Naive B cell (primary cell): ENCODE measurements at regions not wholly inside any gene's neighbourhood (a gene's known extent, or its start where the extent isn't known, plus 50 kb on each side); places are given as distances from the start of the nearest gene placed in this dataset.
"Not testable (repeated sequence)": the region's sequence is repeated elsewhere in the genome, so short reads cannot be mapped to it uniquely, and the experiment has no call there.

Experiments used
- ATAC-seq, 2 donors: fragments of 150-1000 bp; cut with Tn5 transposase; 2 replicates each; pipeline ENCODE4 v1.10.0; 2021; ENCODE audit warnings: low read depth in 2 of 2, mild to moderate bottlenecking in 2 of 2, moderate library complexity in 2 of 2
- DNase-seq: peaks from one replicate; pipeline ENCODE4 v3.0.0; 2022
- H3K27ac Mint-ChIP-seq, 6 donors: one replicate each; pipeline ENCODE4 v1.8.0; 2020 to 2022; ENCODE audit warnings: mild to moderate bottlenecking in 6 of 6, mixed read lengths in 6 of 6, moderate library complexity in 5 of 6, inconsistent platforms in 2 of 6
- H3K27me3 Mint-ChIP-seq, 3 donors: one replicate each; pipeline ENCODE4 v1.8.0; 2021 to 2022; ENCODE audit warnings: mixed read lengths in 3 of 3, mild to moderate bottlenecking in 1 of 3
- H3K36me3 Mint-ChIP-seq, 2 donors: one replicate each; pipeline ENCODE4 v1.8.0; 2020 to 2022; ENCODE audit warnings: mixed read lengths in 2 of 2, inconsistent platforms in 1 of 2, mild to moderate bottlenecking in 1 of 2
- H3K4me1 Mint-ChIP-seq, 3 donors: one replicate each; pipeline ENCODE4 v1.8.0; 2020 to 2022; ENCODE audit warnings: mixed read lengths in 3 of 3, inconsistent platforms in 1 of 3, mild to moderate bottlenecking in 1 of 3, moderate library complexity in 1 of 3
- H3K4me3 Mint-ChIP-seq, 8 donors: one replicate each; pipeline ENCODE4 v1.8.0; 2020 to 2022; ENCODE audit warnings: mild to moderate bottlenecking in 8 of 8, mixed read lengths in 8 of 8, moderate library complexity in 8 of 8, inconsistent platforms in 2 of 8
- H3K9me3 Mint-ChIP-seq, 7 donors: one replicate each; pipeline ENCODE4 v1.8.0; 2020 to 2022; ENCODE audit warnings: mixed read lengths in 7 of 7, mild to moderate bottlenecking in 5 of 7, inconsistent platforms in 2 of 7, moderate library complexity in 1 of 7

DNA sequence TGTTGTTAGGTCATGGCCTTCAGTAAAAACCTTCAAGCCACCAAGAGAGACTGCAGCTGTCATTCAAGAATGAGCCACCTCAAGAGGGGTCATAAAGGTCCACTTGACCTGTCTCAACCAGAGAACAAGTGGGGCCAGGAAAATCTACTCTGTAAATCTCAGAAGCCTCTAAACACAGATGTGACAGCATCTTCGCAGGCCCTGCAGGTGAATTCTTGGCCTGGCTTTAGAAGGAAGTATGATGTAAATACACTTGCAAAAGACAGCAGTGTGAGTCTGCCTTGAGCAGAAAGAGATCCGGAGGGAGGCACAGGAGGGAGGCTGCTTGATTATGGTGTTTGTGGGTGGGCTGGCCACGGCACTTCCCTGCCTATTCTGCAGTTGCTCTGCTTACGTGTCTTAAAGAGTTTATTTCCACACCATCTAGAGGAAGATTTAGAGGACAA is 1082.9 kb downstream of the UQCRFS1 start:
- Mint-ChIP-seq H3K27me3 (no peaks in the 10 kb centered on the region), H3K9me3 (peaks cover 0 to 10% (median 7%) of the 10 kb centered on the region in 7 donors), H3K4me3 (no peak overlapping the region), H3K36me3 (no peaks in the 10 kb centered on the region), H3K4me1 (no peaks in the 10 kb centered on the region), H3K27ac (no peak overlapping the region)
- ATAC-seq (no peak), DNase-seq (no peak)

DNA sequence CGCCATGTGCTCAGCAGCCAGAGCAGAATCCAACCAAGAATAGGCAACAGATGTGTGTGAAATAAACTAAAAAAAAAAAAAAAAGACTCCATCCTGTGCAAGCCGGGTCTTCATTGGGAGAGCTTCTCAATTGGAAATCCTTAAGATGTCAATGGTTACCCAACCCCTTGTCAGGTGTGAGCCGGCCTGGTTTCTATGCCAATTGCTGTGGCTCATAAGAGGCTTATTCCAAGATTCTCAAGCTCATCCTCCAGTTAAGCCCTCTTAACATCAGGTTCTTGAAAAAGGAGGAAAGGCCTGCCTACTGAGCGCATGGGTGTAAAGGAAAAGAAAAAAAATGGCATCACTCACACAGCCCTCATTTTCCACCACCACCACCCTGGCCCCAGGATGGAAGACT is 1084.6 kb downstream of the UQCRFS1 start:
- peaks cover 1 to 12% (median 9%) of the 10 kb centered on the region in 7 donors for H3K9me3 Mint-ChIP-seq
- no peak overlapping the region for H3K27ac Mint-ChIP-seq
- ATAC-seq, result no peak
- no peak overlapping the region for H3K4me3 Mint-ChIP-seq
- DNase-seq, result no peak
- H3K4me1 Mint-ChIP-seq, result no peaks in the 10 kb centered on the region
- no peaks in the 10 kb centered on the region for H3K27me3 Mint-ChIP-seq
- no peaks in the 10 kb centered on the region for H3K36me3 Mint-ChIP-seq

DNA sequence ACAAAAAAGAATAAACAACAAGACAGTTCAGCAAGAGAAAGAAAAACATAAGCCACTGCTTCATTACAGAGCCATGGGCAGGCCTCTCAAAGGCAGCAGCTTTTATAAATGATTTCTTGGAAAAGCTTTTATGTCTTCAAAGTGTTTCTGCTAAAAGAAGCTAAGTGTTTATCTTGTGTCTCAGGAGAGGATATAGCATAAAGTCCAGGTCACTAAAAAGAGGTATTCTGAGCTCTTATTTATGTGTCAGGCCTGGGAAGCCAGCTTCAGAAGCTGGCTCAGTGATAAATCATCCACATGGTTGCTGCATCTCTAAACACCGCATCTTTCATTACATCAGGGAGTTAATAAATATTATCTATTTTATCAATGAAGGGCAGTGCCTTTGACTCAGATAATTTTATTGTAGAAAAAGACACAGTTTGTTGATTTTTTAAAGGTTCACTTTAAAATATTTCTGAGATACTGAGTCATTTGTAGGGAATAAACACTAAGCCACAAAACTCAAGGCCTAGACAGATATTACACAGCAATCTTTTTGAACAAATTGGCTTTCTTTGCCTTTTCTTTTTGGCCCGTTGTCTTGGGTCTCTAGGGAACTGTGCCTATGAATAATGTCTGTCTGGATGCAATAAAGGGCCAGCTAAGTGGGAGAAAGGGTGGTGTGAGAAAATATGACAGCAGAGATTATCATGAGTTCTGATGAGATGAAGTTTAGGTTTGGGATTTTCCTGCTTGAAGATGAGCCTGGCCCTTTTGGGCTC is 1086.6 kb downstream of the UQCRFS1 start:
- DNase-seq (no peak), ATAC-seq (no peak)
- peaks cover 2 to 12% (median 9%) of the 10 kb centered on the region in 7 donors for H3K9me3 Mint-ChIP-seq
- no peak overlapping the region for H3K4me3 Mint-ChIP-seq
- H3K27ac Mint-ChIP-seq, result no peak overlapping the region
- H3K27me3 Mint-ChIP-seq, result no peaks in the 10 kb centered on the region
- H3K36me3 Mint-ChIP-seq, result no peaks in the 10 kb centered on the region
- H3K4me1 Mint-ChIP-seq, result no peaks in the 10 kb centered on the region

DNA sequence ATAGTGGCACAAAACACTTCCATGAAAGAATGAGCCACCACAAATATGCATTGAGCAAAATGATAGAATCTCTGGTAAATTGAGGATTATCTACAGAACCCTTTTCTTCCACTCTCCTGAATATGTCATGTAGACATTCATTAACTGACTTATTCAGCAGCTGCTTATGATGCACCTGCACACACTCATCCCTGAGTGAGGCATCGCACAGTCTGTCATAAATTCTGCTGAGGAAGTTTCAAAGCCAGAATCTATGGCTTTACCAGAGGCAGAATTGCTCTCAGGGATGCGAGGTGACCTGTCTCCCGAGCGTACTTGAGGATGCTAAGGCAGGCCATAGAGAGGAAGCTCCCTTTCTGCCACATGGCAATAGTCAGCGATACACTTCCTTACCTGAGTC is 1090.2 kb downstream of the UQCRFS1 start:
- ATAC-seq, result no peak
- peaks cover 2 to 6% (median 5%) of the 10 kb centered on the region in 7 donors for H3K9me3 Mint-ChIP-seq
- no peak for DNase-seq
- no peak overlapping the region for H3K4me3 Mint-ChIP-seq
- no peak overlapping the region for H3K27ac Mint-ChIP-seq
- no peaks in the 10 kb centered on the region for H3K36me3 Mint-ChIP-seq
- H3K4me1 Mint-ChIP-seq, result no peaks in the 10 kb centered on the region
- H3K27me3 Mint-ChIP-seq, result no peaks in the 10 kb centered on the region

DNA sequence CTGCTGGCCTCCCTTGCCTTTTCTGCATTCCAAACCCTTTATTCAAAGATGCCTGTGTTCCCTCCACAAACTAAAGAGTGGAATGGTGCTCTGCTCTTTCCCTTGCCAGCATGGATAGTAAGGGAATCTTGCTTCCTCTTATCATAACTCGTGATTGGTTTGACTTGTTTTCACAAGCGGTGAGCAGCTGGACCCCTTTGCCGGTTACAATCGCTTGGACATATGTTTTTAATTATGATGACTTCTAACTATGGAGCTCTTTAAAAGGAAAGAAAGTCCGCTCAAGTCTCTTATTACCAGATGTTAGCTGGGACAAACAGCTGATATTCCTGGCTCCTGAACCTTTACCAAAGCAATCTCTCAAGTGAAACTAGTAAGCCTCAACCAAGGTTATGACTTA is 1094.7 kb downstream of the UQCRFS1 start:
- Mint-ChIP-seq H3K4me3 (no peak overlapping the region), H3K27ac (no peak overlapping the region), H3K27me3 (no peaks in the 10 kb centered on the region), H3K36me3 (peaks cover 0 to 8% of the 10 kb centered on the region in 2 donors), H3K4me1 (no peaks in the 10 kb centered on the region), H3K9me3 (peaks cover 0 to 17% (median 9%) of the 10 kb centered on the region in 7 donors)
- ATAC-seq (no peak), DNase-seq (no peak)

DNA sequence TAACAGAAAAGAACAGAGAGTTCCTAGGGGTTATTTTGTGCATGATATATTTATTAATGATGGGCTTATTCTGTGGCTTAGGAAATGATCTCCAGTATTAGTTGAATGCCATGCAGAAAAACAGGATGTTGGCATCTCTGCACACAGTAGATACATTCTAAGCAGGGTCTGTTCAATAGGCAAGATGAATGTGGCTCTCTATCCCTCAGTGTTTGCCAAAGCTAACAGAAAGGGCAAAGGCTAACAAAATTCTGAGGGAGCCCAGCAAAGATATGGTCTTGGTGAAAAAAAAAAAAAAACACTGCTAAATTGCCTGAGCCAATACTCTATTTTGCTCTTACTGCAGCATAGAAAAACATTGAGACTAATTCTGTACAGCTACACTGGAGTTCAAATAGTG is 1095.8 kb downstream of the UQCRFS1 start:
- DNase-seq (no peak), ATAC-seq (no peak)
- Mint-ChIP-seq H3K27ac (no peak overlapping the region), H3K27me3 (no peaks in the 10 kb centered on the region), H3K4me3 (no peak overlapping the region), H3K36me3 (peaks cover 0 to 10% of the 10 kb centered on the region in 2 donors), H3K4me1 (no peaks in the 10 kb centered on the region), H3K9me3 (peaks cover 0 to 21% (median 9%) of the 10 kb centered on the region in 7 donors)

DNA sequence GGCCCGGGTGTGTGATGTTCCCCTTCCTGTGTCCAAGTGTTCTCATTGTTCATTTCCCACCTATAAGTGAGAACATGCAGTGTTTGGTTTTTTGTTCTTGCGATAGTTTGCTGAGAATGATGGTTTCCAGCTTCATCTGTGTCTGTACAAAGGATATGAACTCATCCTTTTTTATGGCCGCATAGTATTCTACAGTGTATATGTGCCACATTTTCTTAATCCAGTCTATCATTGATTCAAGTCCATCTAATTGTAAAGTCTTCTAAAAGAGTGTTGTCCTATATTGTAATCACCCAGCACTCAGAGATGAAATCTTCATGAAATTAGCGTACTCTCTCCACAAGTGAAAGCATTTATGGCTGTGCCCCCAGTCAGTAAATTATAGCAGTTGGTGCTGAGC is 1096.6 kb downstream of the UQCRFS1 start:
- DNase-seq, H3K27me3 Mint-ChIP-seq, H3K4me3 Mint-ChIP-seq, ATAC-seq, H3K27ac Mint-ChIP-seq, H3K4me1 Mint-ChIP-seq: not testable (repeated sequence)
- peaks cover 0 to 10% of the 10 kb centered on the region in 2 donors for H3K36me3 Mint-ChIP-seq
- peaks cover under 1 to 25% (median 13%) of the 10 kb centered on the region in 7 donors for H3K9me3 Mint-ChIP-seq

DNA sequence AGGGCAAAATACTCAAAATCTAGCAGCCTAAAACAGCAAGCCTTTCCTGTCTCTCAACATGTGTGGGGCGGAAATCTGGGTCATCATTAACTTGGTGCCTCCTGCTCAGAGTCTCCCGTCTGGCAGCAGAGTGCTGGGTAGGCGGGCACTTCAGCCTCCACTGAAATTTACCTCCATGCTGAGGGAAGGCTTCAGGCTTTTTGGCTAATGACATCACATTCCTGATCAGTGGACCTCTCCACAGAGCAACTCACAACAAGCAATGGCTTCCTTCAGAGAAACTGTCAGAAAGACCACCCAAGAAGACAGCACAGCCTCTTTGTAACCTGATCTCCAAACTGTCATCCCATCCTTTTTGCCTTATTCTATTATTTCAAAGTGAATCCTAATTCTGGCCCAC is 1109.0 kb downstream of the UQCRFS1 start:
- H3K27me3 Mint-ChIP-seq, result no peaks in the 10 kb centered on the region
- ATAC-seq (no peak), DNase-seq (no peak)
- no peaks in the 10 kb centered on the region for H3K4me1 Mint-ChIP-seq
- H3K36me3 Mint-ChIP-seq, result no peaks in the 10 kb centered on the region
- H3K4me3 Mint-ChIP-seq, result no peak overlapping the region
- peaks cover 0 to 16% (median 4%) of the 10 kb centered on the region in 7 donors for H3K9me3 Mint-ChIP-seq
- H3K27ac Mint-ChIP-seq, result no peak overlapping the region

DNA sequence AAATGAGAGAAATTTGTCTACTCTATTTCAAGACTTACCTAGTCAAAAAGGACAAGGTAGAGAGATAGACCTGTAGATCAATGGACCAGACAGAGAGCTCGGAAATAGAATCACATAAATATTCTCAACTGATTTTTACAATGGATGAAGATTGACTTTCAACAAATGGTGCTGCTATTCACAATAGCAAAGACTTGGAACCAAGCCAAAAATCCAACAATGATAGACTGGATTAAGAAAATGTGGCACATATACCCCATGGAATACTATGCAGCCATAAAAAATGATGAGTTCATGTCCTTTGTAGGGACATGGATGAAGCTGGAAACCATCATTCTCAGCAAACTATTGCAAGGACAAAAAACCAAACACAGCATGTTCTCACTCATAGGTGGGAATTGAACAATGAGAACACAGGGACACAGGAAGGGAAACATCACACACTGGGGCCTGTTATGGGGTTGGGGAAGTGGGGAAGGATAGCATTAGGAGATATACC is 1128.2 kb downstream of the UQCRFS1 start:
- not testable (repeated sequence) for H3K27me3 Mint-ChIP-seq, H3K4me3 Mint-ChIP-seq, H3K36me3 Mint-ChIP-seq, H3K27ac Mint-ChIP-seq, H3K4me1 Mint-ChIP-seq, DNase-seq, ATAC-seq
- peaks cover 3 to 21% (median 11%) of the 10 kb centered on the region in 7 donors for H3K9me3 Mint-ChIP-seq

DNA sequence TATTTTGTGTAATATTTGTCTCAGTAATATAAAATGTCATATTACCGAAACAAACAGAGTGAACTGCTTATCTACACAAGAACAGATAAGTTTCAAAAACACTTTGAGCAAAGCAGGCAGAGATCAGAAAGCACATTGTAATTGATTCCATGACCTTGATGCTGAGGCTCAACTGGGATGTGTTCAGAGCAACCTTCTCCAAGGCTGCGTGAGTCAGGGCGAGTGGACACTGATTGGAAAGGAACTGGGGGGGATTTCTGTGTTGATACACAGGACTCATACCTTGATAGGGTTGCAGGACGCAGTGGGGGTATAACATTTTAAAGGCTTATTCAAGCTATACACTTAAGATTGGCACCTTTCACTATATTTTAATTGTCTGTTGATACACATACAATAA is 1136.3 kb downstream of the UQCRFS1 start:
- Mint-ChIP-seq H3K4me3 (no peak overlapping the region), H3K36me3 (no peaks in the 10 kb centered on the region), H3K27me3 (peaks cover 0 to 4% (median 0%) of the 10 kb centered on the region in 3 donors), H3K9me3 (peaks cover 0 to 29% (median 14%) of the 10 kb centered on the region in 7 donors), H3K4me1 (no peaks in the 10 kb centered on the region), H3K27ac (no peak overlapping the region)
- no peak for ATAC-seq
- no peak for DNase-seq

DNA sequence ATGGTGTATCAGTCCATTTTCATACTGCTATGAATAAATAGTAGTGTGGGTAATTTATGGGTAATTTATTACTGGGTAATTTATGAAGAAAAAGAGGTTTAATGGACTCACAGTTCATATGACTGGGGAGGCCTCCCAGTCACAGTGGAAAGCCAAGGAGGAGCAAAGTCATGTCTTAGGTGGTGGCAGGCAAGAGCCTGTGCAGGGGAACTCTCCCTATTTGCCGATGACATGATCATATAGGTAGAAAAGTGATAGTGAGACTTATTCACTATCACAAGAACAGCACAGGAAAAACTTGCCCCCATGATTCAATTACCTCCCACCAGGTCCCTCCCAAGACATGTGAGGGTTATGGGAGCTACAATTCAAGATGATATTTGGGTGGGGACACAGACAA is 1137.7 kb downstream of the UQCRFS1 start:
- peaks cover 4 to 29% (median 13%) of the 10 kb centered on the region in 7 donors for H3K9me3 Mint-ChIP-seq
- H3K36me3 Mint-ChIP-seq, result no peaks in the 10 kb centered on the region
- no peak overlapping the region for H3K27ac Mint-ChIP-seq
- H3K4me1 Mint-ChIP-seq, result no peaks in the 10 kb centered on the region
- DNase-seq (no peak), ATAC-seq (no peak)
- H3K27me3 Mint-ChIP-seq, result peaks cover 0 to 4% (median 0%) of the 10 kb centered on the region in 3 donors
- no peak overlapping the region for H3K4me3 Mint-ChIP-seq

DNA sequence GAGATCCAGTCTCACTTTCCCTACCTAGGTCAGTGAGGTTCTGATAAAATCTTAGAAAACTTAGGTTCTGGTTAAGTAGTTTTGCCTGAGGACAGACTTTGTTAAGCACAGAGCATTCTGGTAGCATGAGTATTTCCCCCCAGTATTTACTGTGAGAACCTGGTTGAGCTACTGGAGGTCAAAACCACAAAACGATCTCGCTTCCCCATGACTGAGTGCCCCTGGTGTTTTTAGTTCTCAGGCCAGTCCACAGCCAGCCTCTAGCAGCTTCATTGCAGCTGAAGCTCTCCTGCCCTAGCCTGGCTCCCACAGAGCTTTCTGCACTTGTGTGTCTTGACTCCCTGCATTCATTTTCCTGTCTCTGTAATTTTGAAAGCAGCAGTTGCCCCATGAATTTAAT is 1138.2 kb downstream of the UQCRFS1 start:
- Mint-ChIP-seq H3K27me3 (peaks cover 0 to 4% (median 0%) of the 10 kb centered on the region in 3 donors), H3K27ac (no peak overlapping the region), H3K4me1 (no peaks in the 10 kb centered on the region), H3K4me3 (no peak overlapping the region), H3K36me3 (no peaks in the 10 kb centered on the region), H3K9me3 (peaks cover 4 to 26% (median 12%) of the 10 kb centered on the region in 7 donors)
- no peak for ATAC-seq
- DNase-seq, result no peak

DNA sequence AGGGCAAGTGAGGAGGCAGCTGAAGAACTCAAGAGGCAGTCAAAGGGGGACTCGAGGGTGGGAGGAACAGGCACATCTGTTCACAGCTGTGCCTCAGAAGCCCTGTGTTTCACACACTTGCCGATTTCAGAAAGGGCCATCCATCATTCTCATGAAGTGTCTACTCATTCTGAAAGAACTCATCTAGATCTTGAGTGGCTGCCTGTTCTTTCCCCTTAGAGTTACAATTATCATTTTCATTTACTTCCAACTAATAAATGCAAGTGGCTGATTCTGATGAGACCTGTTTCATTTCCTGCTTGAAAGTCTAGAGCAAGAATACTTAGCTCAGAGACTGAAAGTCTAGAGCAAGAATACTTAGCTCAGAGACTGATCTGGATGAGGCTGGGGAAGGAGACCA is 1145.1 kb downstream of the UQCRFS1 start:
- DNase-seq (no peak), ATAC-seq (no peak)
- no peaks in the 10 kb centered on the region for H3K36me3 Mint-ChIP-seq
- no peaks in the 10 kb centered on the region for H3K4me1 Mint-ChIP-seq
- no peak overlapping the region for H3K27ac Mint-ChIP-seq
- H3K9me3 Mint-ChIP-seq, result peaks cover 0 to 13% (median 3%) of the 10 kb centered on the region in 7 donors
- no peak overlapping the region for H3K4me3 Mint-ChIP-seq
- H3K27me3 Mint-ChIP-seq, result no peaks in the 10 kb centered on the region

DNA sequence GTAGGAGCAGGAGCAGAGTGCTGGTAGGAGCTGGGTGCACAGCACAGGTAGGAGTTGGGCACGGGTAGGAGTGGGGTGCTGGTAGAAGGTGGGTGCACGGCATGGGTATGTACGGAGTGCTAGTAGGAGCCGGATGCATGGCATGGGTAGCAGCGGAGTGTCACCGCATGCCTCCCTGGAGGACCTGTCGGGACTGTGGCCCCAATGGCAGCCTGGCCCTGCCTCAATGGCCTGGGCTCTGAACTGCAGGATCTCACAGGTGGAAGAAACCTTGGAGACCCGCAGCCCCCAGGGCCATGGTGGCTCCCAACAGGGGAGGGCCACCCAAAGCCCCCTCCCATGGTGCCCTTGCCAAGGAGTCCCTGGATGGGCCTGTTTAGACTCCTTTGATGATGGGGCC is 1146.0 kb downstream of the UQCRFS1 start:
- Mint-ChIP-seq H3K9me3 (peaks cover 0 to 13% (median 3%) of the 10 kb centered on the region in 7 donors), H3K36me3 (no peaks in the 10 kb centered on the region), H3K4me3 (no peak overlapping the region), H3K4me1 (no peaks in the 10 kb centered on the region), H3K27ac (peak overlapping the region in 1 of 6 donors; percentile 1), H3K27me3 (no peaks in the 10 kb centered on the region)
- ATAC-seq (no peak), DNase-seq (no peak)
